Activated naive CD8-positive, alpha-beta T cell treated with anti-CD3 and anti-CD28 coated beads for 36 hours (primary cell): ENCODE measurements at regions not wholly inside any gene's neighbourhood (a gene's known extent, or its start where the extent isn't known, plus 50 kb on each side); places are given as distances from the start of the nearest gene placed in this dataset.

Experiments used
- DNase-seq: peaks from one replicate; pipeline ENCODE4 v3.0.0; 2021
- H3K27ac Mint-ChIP-seq: one replicate; pipeline ENCODE4 v1.8.0; 2022; ENCODE audit warnings: mild to moderate bottlenecking, moderate library complexity, mixed read lengths
- H3K27me3 Mint-ChIP-seq: one replicate; pipeline ENCODE4 v1.8.0; 2022; ENCODE audit warnings: mild to moderate bottlenecking, mixed read lengths
- H3K36me3 Mint-ChIP-seq: one replicate; pipeline ENCODE4 v1.8.0; 2021; ENCODE audit warnings: mild to moderate bottlenecking, mixed read lengths
- H3K4me1 Mint-ChIP-seq: one replicate; pipeline ENCODE4 v1.8.0; 2021; ENCODE audit warnings: mixed read lengths
- H3K4me3 Mint-ChIP-seq: one replicate; pipeline ENCODE4 v1.8.0; 2022; ENCODE audit warnings: mild to moderate bottlenecking, moderate library complexity, mixed read lengths
- H3K9me3 Mint-ChIP-seq: one replicate; pipeline ENCODE4 v1.8.0; 2022; ENCODE audit warnings: mixed read lengths

DNA sequence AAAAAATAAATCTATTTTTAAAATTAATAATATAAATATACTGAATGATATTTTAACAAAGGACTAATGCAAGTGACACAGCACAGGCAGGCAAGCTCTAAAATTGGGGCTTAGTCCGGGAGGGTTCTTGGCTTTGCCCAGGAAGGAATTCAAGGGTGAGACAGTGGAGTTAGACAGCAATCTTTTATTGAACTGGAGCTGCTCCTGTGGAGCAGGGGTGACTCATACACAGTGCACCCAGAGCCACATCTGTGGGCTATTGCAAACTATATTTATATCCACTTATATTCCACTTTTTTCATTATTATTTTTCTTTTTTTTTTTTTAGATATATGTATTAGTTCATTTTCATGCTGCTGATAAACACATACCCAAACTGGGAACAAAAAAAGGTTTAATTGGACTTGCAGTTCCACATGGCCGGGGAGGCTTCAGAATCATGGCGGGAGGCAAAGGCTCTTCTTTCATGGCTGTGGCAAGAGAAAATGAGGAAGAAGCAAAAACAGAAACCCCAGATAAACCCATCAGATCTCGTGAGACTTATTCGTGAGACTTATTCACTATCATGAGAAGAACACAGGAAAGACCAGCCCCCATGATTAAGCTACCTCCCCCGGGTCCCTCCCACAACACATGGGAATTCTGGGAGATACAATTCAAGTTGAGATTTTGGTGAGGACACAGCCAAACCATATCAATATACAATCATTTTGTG, 437.1 kb downstream of the BCL11A start:
- Mint-ChIP-seq H3K9me3 (no peaks in the 10 kb centered on the region), H3K27ac (no peak overlapping the region), H3K27me3 (peaks cover 4% of the 10 kb centered on the region), H3K36me3 (no peaks in the 10 kb centered on the region), H3K4me1 (no peaks in the 10 kb centered on the region), H3K4me3 (no peak overlapping the region)
- DNase-seq: no peak

DNA sequence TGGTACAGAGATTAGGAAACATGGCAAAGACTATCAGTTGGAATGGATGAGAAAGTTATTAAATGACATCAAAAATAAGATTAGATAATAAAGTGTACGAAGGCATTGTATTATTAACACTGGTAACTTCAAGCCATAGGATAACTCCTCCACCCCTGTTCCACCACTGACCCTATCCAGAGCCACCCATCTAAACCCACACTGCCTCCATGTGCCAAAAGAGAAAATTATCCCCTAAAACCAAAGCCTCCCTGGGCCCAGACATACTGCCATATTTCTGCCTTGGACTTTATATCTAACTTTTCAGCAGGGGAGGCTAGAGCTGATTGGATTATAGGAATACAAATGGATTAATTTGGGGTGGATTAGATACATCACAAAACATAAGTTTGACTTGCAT, 443.7 kb downstream of the BCL11A start:
- Mint-ChIP-seq H3K27me3 (peaks cover 5% of the 10 kb centered on the region), H3K9me3 (no peaks in the 10 kb centered on the region), H3K4me1 (peaks cover 4% of the 10 kb centered on the region), H3K4me3 (no peak overlapping the region), H3K36me3 (no peaks in the 10 kb centered on the region), H3K27ac (no peak overlapping the region)
- no peak for DNase-seq

DNA sequence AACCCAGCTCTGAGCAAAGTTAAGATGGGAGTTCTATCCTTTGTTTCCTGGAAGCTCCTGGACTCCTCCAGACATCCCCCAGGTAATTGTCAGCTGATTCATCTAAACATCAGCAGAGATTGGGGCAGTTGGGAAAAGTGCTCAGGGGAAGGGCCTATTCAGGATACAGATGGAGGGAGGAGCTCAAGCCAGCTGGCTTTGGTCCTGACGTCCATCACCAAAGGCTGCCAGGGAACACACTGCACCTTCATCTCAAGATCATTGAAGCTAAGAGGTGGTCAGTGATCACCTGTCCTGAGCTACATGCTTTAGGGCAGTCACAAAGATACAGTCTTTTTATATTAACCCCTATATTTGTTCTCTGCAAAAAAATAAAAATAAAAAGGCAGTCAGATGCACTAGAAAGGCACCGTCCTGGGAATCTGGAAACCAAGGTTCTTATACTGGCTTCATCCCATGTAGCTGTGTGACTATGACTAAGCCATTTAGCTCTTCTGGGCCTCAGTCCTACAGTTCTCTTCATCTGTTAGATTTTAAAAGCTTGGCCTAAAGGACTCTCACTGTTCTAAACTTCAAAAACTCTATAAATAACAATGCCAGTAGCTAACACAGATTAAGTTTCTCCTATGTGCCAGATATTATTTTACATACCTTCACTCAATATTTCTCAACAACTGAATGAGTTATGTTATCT, 446.5 kb downstream of the BCL11A start:
- Mint-ChIP-seq H3K27me3 (peaks cover 5% of the 10 kb centered on the region), H3K36me3 (no peaks in the 10 kb centered on the region), H3K9me3 (no peaks in the 10 kb centered on the region), H3K4me3 (no peak overlapping the region), H3K4me1 (peaks cover 8% of the 10 kb centered on the region), H3K27ac (no peak overlapping the region)
- no peak for DNase-seq

DNA sequence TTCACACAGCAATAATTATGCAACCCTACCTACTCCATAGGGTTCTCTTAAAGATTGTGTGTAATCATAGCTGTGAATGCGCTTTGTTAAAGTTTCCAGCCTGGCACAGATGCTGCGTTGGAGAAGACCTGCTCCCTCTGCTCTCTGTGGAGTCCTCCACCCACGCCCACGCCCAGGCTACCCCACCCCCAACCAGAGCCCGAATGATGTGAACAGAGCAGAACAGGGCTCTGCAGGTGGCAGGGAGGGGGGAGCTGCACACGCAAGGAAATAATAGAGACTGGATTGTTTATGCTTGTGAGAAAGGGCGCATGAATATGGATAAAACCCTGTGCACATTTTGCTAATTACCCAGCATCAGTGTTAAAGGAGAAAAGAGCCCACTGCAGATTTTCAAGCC, 447.5 kb downstream of the BCL11A start:
- Mint-ChIP-seq H3K9me3 (no peaks in the 10 kb centered on the region), H3K4me1 (peaks cover 8% of the 10 kb centered on the region), H3K4me3 (no peak overlapping the region), H3K36me3 (no peaks in the 10 kb centered on the region), H3K27me3 (peaks cover 5% of the 10 kb centered on the region), H3K27ac (no peak overlapping the region)
- no peak for DNase-seq

DNA sequence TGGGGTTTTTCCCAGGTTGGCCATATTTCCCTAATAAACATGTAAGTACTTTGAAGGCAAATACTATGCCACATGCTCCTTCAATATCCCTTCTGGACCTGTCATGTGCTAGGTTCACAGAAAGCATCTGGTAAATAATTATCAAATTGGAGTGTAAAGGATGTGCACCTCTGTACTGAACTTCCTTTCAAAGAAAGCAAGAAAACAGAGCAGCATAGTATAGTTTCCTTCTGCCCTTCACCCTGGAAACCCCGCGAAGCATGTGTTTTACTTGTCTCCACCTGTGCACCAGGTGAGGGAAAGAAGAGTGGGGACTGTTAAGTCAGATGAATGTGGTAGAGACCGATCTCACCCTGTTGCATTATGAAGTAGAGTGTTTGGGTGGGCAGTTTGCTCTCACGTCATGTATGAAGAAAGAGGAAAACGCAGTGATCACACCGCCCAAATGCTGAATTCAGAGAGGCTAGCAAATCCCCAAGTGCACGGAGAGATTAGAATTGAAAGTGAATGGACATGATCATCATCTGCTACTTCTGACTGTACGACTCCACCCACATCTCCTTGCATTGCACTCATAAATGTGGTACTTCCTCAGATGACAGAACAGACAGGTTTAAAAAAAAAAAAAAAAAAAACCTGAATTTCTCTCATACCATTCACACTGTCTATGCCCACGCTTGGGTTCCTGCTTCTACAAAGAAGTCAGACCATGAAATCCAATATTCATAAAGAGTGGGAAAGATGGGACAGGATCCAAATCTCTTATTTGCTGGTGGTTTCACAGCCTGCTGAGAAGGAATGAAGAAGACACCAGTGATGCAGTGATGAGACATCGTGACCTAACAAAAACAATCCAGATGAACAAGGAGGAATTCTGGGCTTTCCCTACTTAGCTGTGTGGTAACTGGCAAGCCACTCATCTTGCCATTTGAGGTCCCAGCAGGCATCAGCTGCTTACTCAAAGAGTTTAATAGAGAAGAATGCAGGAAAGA, 448.6 kb downstream of the BCL11A start:
- DNase-seq: no peak
- H3K27me3 Mint-ChIP-seq: peaks cover 5% of the 10 kb centered on the region
- peaks cover 8% of the 10 kb centered on the region for H3K4me1 Mint-ChIP-seq
- H3K9me3 Mint-ChIP-seq: no peaks in the 10 kb centered on the region
- H3K27ac Mint-ChIP-seq: no peak overlapping the region
- peak overlapping the region; percentile 64 for H3K4me3 Mint-ChIP-seq
- H3K36me3 Mint-ChIP-seq: no peaks in the 10 kb centered on the region

DNA sequence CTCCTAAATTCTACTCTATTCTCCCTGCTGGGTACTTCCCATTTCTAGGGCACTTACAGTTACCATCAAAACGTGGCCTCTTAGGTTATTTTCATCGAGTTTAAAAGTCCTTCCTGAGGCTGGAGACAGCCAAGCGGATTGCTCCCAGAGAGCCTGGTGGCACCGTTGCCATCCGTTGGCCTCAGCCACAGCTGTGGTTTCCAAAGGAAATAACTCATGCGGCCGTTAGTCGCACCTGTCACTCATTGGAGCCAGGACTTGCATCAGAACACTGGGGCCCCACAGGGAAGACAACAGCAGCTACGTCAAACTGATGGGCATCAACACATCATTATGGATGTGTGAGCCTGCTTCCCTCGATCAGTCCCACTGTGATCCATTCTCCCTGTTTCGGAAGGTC, 453.4 kb downstream of the BCL11A start:
- Mint-ChIP-seq H3K9me3 (no peaks in the 10 kb centered on the region), H3K27me3 (no peaks in the 10 kb centered on the region), H3K4me1 (peaks cover 6% of the 10 kb centered on the region), H3K27ac (no peak overlapping the region), H3K36me3 (no peaks in the 10 kb centered on the region), H3K4me3 (no peak overlapping the region)
- no peak for DNase-seq

DNA sequence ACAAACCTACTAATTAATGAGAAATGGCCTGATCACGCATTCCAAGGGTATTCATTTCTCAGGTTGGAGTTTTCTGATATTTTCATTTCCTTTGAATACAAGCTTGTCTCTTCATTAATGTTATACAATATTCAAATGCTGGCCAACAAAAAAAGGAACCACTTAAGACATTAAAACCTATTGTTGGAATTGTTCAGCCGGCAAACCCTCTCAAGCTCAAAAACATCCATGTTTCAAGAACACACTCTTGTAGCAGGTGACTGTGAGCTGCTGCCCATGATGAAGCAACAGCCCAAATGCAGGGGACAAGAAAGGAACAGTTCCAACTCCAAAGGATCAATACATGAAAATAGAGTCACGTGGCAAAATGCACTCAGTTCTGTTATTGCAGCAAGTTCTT, 454.5 kb downstream of the BCL11A start:
- H3K9me3 Mint-ChIP-seq: no peaks in the 10 kb centered on the region
- H3K36me3 Mint-ChIP-seq: no peaks in the 10 kb centered on the region
- H3K27me3 Mint-ChIP-seq: no peaks in the 10 kb centered on the region
- H3K4me1 Mint-ChIP-seq: no peaks in the 10 kb centered on the region
- H3K4me3 Mint-ChIP-seq: no peak overlapping the region
- DNase-seq: no peak
- H3K27ac Mint-ChIP-seq: no peak overlapping the region

DNA sequence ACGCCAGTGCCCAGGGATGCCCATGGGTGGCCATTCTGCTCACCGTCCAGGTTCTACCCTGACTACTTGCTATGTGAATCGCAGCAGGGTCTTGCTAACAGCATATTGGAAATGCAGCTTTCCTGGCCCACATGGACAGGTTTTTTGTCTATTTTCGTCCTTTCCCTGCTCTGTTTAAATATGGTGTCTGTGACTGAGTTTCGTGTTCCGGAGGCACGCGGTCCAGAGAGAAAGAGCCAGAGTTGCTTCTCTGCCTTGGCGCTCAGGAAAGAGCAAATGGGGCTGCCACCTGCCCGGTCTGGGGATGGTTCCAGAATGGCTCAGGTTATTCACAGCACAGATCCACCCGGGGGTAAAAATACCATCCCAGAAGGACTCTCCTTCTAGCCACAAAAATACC, 456.2 kb downstream of the BCL11A start:
- H3K4me1 Mint-ChIP-seq: no peaks in the 10 kb centered on the region
- no peaks in the 10 kb centered on the region for H3K36me3 Mint-ChIP-seq
- no peak for DNase-seq
- no peaks in the 10 kb centered on the region for H3K27me3 Mint-ChIP-seq
- no peak overlapping the region for H3K4me3 Mint-ChIP-seq
- H3K27ac Mint-ChIP-seq: no peak overlapping the region
- H3K9me3 Mint-ChIP-seq: no peaks in the 10 kb centered on the region

DNA sequence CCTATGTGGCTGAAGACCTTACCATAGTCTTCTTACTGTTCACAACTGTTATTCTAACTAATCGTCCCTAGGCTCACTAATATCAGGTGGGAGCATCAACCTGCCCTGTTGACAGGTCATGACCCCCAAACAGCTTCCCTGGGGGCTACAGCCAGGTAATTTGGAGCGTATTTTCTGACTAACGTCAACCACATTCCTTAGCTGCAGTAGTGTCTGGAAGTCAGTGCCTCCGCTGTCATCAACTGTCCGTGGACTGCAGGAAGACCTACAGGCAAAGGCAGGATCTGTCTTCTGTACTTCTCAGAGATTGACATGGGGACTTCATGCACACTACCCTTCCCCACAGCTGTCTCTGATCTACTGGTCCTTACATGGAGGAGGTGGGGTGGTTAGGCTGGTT, 456.9 kb downstream of the BCL11A start:
- no peaks in the 10 kb centered on the region for H3K9me3 Mint-ChIP-seq
- DNase-seq: no peak
- H3K36me3 Mint-ChIP-seq: no peaks in the 10 kb centered on the region

DNA sequence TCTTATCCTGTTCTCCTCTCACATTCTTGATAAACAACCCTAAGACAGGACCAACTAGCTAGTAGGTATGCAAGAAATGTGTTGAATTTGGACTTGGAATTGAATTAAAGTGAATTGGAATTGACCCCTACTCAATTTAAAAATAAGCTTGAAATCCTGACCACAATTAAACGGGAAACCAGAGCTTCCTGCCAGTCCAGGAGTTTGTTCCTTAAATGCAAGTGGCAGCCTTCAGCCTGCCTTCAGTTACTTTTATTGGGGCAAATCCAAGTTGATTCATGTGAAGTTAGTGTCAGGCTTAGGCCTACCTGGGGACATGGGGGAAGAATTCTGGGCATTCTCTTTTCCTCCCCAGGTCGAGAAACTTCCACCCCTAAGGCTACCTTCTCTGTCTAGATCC, 457.6 kb downstream of the BCL11A start:
- Mint-ChIP-seq H3K9me3 (no peaks in the 10 kb centered on the region), H3K27me3 (no peaks in the 10 kb centered on the region), H3K27ac (no peak overlapping the region), H3K36me3 (no peaks in the 10 kb centered on the region), H3K4me1 (no peaks in the 10 kb centered on the region), H3K4me3 (no peak overlapping the region)
- no peak for DNase-seq

More for the DNA sequence above, 456.9 kb downstream of the BCL11A start:
- H3K27me3 Mint-ChIP-seq: no peaks in the 10 kb centered on the region
- no peaks in the 10 kb centered on the region for H3K4me1 Mint-ChIP-seq
- no peak overlapping the region for H3K4me3 Mint-ChIP-seq
- H3K27ac Mint-ChIP-seq: no peak overlapping the region

DNA sequence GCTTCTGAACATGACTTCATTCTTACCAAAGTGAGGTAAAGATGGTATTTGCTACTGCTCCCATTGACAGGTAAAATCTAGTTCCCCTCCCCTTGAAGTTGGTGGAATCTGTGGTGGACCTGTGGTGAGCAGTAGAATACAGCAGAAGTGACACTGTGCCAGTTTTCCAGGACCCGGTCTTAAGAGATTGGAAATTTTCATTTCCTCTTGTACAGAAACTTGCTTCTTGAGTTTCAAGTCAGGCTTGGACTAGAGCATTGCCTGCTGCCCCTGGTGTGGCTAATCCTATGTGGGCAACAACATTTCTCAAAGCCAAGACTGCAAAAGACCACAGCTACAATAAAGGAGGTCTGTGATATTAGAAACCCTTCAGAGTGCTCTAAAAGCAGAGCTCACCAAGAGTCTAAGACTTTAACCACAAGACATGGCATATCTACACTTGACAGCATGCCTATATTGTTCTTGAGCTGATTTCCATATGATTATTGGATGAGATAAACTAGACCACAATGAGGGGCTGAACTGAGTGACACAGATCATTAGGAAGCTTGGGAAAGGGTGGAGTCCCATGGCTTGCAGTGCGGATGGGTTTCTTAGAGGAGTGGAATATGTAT, 458.1 kb downstream of the BCL11A start:
- no peaks in the 10 kb centered on the region for H3K27me3 Mint-ChIP-seq
- H3K9me3 Mint-ChIP-seq: no peaks in the 10 kb centered on the region

DNA sequence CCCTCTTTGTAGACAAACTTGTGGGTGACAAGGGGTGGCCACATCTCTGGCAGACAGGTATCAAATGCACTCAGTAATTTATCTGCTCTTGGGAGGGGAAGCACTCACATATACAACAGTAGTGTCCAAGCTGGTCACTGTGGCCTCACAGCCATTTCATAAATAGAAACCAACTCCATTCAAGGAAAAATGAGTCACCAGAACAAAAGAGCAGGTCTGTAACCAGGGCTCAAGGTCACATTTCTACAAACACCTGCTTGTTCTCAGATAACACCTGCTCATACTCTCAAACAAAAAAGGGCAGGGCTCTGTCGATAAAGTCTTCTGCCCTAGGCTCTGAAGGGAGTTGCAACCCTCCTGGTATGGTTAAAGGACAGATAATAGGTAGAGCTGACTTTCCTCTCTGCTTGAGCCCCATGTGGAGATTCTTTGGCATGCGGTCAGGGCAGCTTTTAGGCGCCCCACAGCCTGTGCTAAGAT, 459.0 kb downstream of the BCL11A start:
- H3K36me3 Mint-ChIP-seq: no peaks in the 10 kb centered on the region
- H3K27ac Mint-ChIP-seq: no peak overlapping the region
- H3K4me3 Mint-ChIP-seq: no peak overlapping the region
- no peaks in the 10 kb centered on the region for H3K4me1 Mint-ChIP-seq
- no peaks in the 10 kb centered on the region for H3K27me3 Mint-ChIP-seq
- no peak for DNase-seq
- no peaks in the 10 kb centered on the region for H3K9me3 Mint-ChIP-seq

More for the DNA sequence above, 458.1 kb downstream of the BCL11A start:
- H3K4me3 Mint-ChIP-seq: no peak overlapping the region
- H3K36me3 Mint-ChIP-seq: no peaks in the 10 kb centered on the region
- no peak for DNase-seq
- H3K27ac Mint-ChIP-seq: no peak overlapping the region
- H3K4me1 Mint-ChIP-seq: no peaks in the 10 kb centered on the region

DNA sequence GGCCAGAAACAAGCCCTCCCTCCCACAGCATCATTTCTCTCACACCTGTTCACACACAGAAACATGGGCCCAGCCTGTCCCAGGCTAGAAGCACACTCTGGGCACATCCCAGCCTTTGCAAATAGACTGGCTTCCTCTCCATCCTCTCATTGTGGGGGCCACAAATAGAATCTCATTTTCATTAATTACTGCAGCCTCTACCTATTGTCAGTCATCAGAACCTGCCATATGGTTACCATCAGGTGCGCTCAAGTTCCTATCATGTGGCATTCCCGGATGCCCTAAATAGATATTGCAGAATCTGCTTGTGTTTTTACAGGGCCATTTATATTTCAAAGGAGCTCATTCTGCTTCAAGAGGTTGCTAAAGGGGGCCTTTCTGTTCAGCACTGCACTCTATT, 460.7 kb downstream of the BCL11A start:
- H3K4me1 Mint-ChIP-seq: no peaks in the 10 kb centered on the region
- no peak overlapping the region for H3K27ac Mint-ChIP-seq
- H3K4me3 Mint-ChIP-seq: no peak overlapping the region
- H3K36me3 Mint-ChIP-seq: no peaks in the 10 kb centered on the region
- no peaks in the 10 kb centered on the region for H3K9me3 Mint-ChIP-seq
- no peak for DNase-seq
- H3K27me3 Mint-ChIP-seq: no peaks in the 10 kb centered on the region

DNA sequence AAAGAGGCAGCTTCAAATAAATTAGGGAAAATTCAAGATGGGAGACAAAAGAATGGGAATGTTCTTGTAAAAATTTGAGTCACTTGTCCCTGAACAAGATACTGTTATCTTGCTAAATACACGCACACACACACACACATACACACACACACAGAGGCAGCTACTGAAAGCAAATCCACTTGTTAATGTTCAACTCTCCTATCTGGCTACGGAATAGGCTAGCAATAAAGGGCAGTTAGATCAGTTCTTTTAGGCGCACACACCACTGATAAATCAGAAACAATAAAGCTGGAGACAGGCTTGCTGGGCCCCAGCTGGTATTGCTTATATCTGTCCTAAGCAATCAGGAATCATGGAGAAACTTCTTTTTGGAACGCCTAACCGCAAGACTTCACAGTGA, 461.6 kb downstream of the BCL11A start:
- Mint-ChIP-seq H3K9me3 (no peaks in the 10 kb centered on the region), H3K27me3 (no peaks in the 10 kb centered on the region)

DNA sequence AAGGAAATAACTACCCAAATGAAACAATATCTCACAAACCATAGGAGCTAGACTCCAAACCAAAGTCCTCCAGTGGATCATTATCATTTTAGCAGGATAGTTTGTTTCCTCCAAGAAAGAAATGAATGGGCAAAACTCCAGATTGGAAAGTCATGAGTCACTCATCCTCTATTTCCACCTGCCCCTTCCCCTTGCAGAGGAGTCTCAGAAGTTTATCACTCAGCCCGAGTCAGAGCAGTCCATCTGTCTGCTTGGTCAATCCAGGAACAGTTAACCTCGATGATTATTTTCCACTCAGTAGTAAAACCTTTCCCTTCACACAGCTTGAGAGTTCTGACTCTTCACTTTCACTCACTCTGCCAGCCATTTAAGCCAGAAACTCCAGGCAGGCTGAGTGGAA, 462.2 kb downstream of the BCL11A start:
- Mint-ChIP-seq H3K4me3 (no peak overlapping the region), H3K27me3 (no peaks in the 10 kb centered on the region), H3K9me3 (no peaks in the 10 kb centered on the region), H3K4me1 (no peaks in the 10 kb centered on the region), H3K36me3 (no peaks in the 10 kb centered on the region), H3K27ac (no peak overlapping the region)
- DNase-seq: no peak

More for the DNA sequence above, 461.6 kb downstream of the BCL11A start:
- DNase-seq: no peak
- no peak overlapping the region for H3K4me3 Mint-ChIP-seq
- H3K4me1 Mint-ChIP-seq: no peaks in the 10 kb centered on the region
- H3K36me3 Mint-ChIP-seq: no peaks in the 10 kb centered on the region
- H3K27ac Mint-ChIP-seq: no peak overlapping the region
